NCI-H526 (cell line): ENCODE measurements at regions not wholly inside any gene's neighbourhood (a gene's known extent, or its start where the extent isn't known, plus 50 kb on each side); places are given as distances from the start of the nearest gene placed in this dataset.

Source experiments
- DNase-seq, 2 experiments: peaks; one replicate each; lab custom pipeline; 2025; lab: John Stamatoyannopoulos, UW

- DNase-seq, result no peak
These were observed 756.0 kb upstream of the NRSN1 start for GRCh38 chr6:23370051-23370450.

GRCh38 chr6:23371132-23371915 lies 754.7 kb upstream of the NRSN1 start:
- no peak for DNase-seq

- no peak for DNase-seq
These were observed 748.2 kb upstream of the NRSN1 start for GRCh38 chr6:23377830-23378229.

DNA sequence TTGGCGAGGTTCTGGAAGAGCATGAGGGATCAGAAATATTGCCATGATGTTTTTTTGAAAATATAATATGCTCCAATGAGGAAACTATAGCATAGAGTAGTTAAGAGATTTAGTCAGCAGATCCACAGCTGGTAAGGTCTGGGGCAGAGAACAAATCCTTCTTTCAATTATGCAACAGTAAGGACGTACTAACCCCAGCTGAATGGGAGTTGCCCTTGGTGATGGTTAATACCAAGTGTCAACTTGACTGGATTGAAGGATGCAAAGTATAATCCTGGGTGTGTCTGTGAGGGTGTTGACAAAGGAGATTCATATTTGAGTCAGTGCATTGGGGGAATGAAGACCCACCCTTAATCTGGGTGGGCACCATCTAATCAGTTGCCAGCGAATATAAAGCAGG lies 745.5 kb upstream of the NRSN1 start:
- no peak for DNase-seq

GRCh38 chr6:23388086-23388783 lies 737.8 kb upstream of the NRSN1 start:
- no peak for DNase-seq

DNA sequence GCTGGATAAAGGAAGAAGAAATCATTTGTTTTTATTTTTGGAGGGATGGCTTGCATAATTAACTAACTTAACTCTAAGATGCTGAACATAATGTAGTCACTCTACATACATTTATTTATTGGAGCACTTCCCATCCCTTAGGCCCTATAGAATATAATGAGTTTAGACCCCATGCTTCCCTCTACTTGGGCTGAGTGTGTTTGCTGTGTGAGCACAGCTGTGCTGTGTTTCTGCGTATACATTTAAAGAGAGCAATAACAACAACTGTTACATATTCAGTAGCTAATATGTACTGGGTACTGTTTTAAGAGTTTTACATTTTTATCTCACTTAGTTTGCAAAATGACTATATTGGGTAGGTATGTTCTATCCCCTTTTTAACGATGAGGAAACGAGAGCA lies 736.6 kb upstream of the NRSN1 start:
- no peak for DNase-seq

DNA sequence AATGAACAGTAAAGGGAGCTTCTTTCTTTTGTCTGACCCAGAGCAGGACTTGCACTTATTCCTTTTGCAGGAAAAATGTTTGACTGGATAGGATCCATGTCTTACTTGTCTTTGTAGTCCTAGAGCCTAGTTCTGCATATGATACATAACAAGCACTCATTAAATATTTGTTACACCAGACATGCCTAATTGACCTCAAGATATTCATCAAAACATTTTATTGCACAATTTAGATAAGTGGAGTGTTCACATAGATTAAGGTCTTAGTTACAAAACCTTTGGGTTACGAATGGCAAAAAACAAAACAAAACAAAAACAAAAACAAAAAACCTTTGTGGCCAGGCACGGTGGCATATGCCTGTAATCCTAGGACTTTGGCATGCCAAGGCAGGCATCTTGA lies 735.8 kb upstream of the NRSN1 start:
- DNase-seq, result no peak

- DNase-seq, result no peak
These were observed 731.3 kb upstream of the NRSN1 start for GRCh38 chr6:23394681-23395080.

- no peak for DNase-seq
These were observed 730.6 kb upstream of the NRSN1 start for GRCh38 chr6:23395381-23395780.

- DNase-seq, result no peak
These were observed 729.1 kb upstream of the NRSN1 start for GRCh38 chr6:23396949-23397348.

- no peak for DNase-seq
These were observed 722.6 kb upstream of the NRSN1 start for GRCh38 chr6:23403460-23403859.

- no peak for DNase-seq
These were observed 716.5 kb upstream of the NRSN1 start for GRCh38 chr6:23409531-23409930.

GRCh38 chr6:23410439-23410838 lies 715.6 kb upstream of the NRSN1 start:
- no peak for DNase-seq

- DNase-seq, result no peak
These were observed 713.2 kb upstream of the NRSN1 start for GRCh38 chr6:23412770-23413169.

DNA sequence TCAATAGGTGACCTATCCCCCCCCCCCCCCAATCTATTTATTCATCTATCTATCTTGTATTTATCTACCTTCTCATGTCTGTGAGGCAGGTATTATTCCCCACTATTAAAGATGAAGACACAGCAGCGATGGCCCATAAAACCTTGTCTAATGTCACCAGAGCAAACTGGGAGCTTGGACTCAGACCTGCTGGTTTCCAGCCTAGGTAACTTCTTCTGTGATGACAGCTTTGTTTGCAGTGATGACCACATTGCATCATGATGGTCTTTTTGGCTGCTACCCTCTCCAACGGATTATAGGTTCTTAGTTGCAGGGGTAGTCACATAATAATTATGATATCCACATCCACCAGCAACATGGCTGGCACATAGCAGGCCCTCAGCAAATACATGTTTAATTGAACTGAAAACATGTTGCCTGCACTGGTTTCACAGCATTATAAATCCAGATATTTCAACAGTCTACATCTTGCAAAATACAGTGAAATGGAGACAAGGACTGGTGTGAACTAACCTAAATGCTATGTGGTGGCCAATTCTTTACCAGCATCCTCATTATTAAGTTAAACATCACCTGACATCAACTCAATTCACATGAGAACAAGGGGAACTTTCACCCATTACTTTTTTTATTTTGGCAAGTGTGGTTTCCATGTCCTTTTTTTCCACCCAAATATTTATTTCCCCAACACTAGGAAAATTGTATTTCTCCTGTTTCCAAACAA lies 712.5 kb upstream of the NRSN1 start:
- no peak for DNase-seq

GRCh38 chr6:23414051-23414445 lies 712.0 kb upstream of the NRSN1 start:
- DNase-seq, result peak in 1 of 2 experiments; percentile 25

- no peak for DNase-seq
These were observed 711.1 kb upstream of the NRSN1 start for GRCh38 chr6:23414922-23415321.

DNA sequence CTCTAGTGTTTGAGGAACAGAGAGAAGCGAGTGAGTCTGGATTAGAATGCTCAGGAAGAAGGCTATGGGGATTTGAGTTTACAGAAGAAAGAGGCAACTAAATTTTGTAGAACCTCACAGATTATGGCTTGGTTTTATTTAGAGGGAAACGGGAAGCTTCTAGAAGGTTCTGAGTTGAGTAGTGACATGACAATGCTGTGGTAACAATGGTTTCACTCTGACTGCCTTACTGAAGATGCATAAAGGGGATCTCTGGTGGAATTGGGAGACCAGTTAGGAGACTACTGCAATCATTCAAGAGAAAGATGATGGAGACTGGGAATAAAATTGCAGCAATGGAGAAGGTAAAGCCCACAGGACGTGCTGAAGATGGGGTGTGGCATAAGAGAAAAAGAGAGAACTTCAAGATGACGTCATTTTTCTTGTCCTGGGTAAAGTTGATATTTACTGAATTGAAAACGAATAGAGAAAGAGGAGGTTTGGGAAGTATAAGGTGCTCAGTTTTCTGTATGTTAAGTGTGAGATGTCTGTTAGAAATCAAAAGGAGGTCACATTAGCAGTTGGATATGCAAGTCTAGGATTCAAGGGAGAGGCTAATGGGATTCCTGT lies 710.1 kb upstream of the NRSN1 start:
- no peak for DNase-seq

- DNase-seq, result no peak
These were observed 708.9 kb upstream of the NRSN1 start for GRCh38 chr6:23417133-23417532.

DNA sequence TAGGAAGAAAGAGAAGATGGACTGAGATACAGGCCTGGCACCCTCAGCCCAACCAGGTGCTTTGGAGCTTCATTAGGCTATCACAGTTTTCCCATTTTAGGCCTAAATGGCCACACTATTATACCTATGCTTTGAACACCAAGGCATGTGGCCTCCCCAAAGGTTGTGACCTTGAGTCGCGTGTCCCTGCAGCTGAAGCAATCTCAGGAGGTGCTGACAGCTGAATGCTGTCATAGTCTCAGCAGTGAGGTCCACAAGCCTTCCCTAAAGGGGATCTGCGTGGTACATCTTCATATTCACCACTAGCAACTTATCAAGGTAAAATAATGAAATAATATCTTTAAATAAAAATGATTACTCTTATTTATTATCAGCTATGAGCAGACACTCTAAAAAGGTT lies 707.9 kb upstream of the NRSN1 start:
- DNase-seq, result no peak

DNA sequence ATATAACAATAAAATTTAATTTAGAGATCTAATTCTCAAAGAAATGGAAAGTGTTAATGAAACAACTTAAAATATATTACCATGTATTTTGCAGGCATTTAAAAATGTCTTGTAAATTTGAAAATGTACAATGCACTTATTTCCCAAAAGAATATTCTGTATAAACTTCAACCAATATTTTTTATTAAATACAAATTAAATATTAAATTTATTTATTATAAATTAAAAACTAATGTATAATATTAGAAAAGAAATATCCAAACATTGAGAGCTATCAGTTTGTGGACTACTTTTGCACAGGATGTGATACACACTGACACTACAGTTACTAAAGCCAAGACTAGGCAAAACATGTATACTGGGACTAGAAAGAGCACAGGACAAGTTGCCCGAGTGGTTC lies 707.0 kb upstream of the NRSN1 start:
- no peak for DNase-seq

- DNase-seq, result no peak
These were observed 705.2 kb upstream of the NRSN1 start for GRCh38 chr6:23420659-23421350.
